GM23338 (cell line): ENCODE measurements at regions not wholly inside any gene's neighbourhood (a gene's known extent, or its start where the extent isn't known, plus 50 kb on each side); places are given as distances from the start of the nearest gene placed in this dataset.

ENCODE experiments used
- ATAC-seq: fragments of 200-7000 bp; cut with Tn5 transposase; 3 replicates; pipeline ENCODE4 v1.9.1; 2020
- DNase-seq: peaks from one replicate; pipeline ENCODE4 v3.0.0-alpha.2; 2015; ENCODE audit warnings: low spot score
- H2AFZ ChIP-seq: fragments of 200-600 bp; sonication (generic); 2 replicates; pipeline ENCODE4 v1.8.0; 2016; ENCODE audit warnings: antibody characterized with exemption, mild to moderate bottlenecking, moderate library complexity
- H3F3A ChIP-seq: fragments of 200-600 bp; sonication (generic); replicated peaks from 2 replicates; pipeline ENCODE4 v1.8.0; 2017; ENCODE audit warnings: antibody characterized with exemption, mixed run types, low read depth
- H3K27ac ChIP-seq: fragments of 200-600 bp; sonication (generic); 2 replicates; pipeline ENCODE4 v1.6.1; 2016; ENCODE audit warnings: low read depth
- H3K27me3 ChIP-seq: fragments of 200-600 bp; sonication (generic); 2 replicates; pipeline ENCODE4 v1.8.0; 2016; ENCODE audit warnings: mild to moderate bottlenecking, mixed run types, moderate library complexity; ENCODE audit not compliant: insufficient read depth
- H3K36me3 ChIP-seq: fragments of 200-600 bp; sonication (generic); 2 replicates; pipeline ENCODE4 v1.8.0; 2016; ENCODE audit warnings: mild to moderate bottlenecking; ENCODE audit not compliant: insufficient read depth
- H3K4me1 ChIP-seq: fragments of 200-600 bp; sonication (generic); 2 replicates; pipeline ENCODE4 v1.8.0; 2016; ENCODE audit warnings: mild to moderate bottlenecking, moderate library complexity; ENCODE audit not compliant: insufficient read depth
- H3K4me2 ChIP-seq: fragments of 200-600 bp; sonication (generic); 2 replicates; pipeline ENCODE4 v1.7.1; 2017; ENCODE audit warnings: mixed run types
- H3K4me3 ChIP-seq: fragments of 200-600 bp; sonication (generic); 2 replicates; pipeline ENCODE4 v1.6.1; 2016; ENCODE audit warnings: mixed run types
- H3K79me2 ChIP-seq: fragments of 200-600 bp; sonication (generic); replicated peaks from 2 replicates; pipeline ENCODE4 v1.8.0; 2017; ENCODE audit warnings: mild to moderate bottlenecking; ENCODE audit not compliant: insufficient read depth
- H3K9me2 ChIP-seq: fragments of 200-600 bp; sonication (generic); 2 replicates; pipeline ENCODE4 v1.8.0; 2017; ENCODE audit not compliant: insufficient read depth
- H4K20me1 ChIP-seq: fragments of 200-600 bp; sonication (generic); replicated peaks from 2 replicates; pipeline ENCODE4 v1.8.0; 2017; ENCODE audit warnings: mild to moderate bottlenecking; ENCODE audit not compliant: insufficient read depth
- H3K27ac Mint-ChIP-seq: 2 replicates; pipeline ENCODE4 v1.8.0; 2020; ENCODE audit warnings: inconsistent platforms, mild to moderate bottlenecking, moderate library complexity, mixed read lengths
- H3K27me3 Mint-ChIP-seq: 3 replicates; pipeline ENCODE4 v1.8.0; 2022; ENCODE audit warnings: low read depth, mild to moderate bottlenecking, moderate library complexity, mixed read lengths, inconsistent platforms; ENCODE audit not compliant: insufficient read depth, poor library complexity
- H3K36me3 Mint-ChIP-seq: 3 replicates; pipeline ENCODE4 v1.8.0; 2021; ENCODE audit warnings: low read depth, mild to moderate bottlenecking, inconsistent platforms, moderate library complexity, mixed read lengths
- H3K4me1 Mint-ChIP-seq: 3 replicates; pipeline ENCODE4 v1.8.0; 2020; ENCODE audit warnings: mild to moderate bottlenecking, inconsistent platforms, mixed read lengths
- H3K4me3 Mint-ChIP-seq: 3 replicates; pipeline ENCODE4 v1.8.0; 2021; ENCODE audit warnings: moderate library complexity, mild to moderate bottlenecking, inconsistent platforms, mixed read lengths
- H3K9me3 Mint-ChIP-seq: 3 replicates; pipeline ENCODE4 v1.8.0; 2020; ENCODE audit warnings: moderate library complexity, mild to moderate bottlenecking, inconsistent platforms, mixed read lengths
- CTCF ChIP-seq, 2 experiments: fragments of 200-600 bp in 1 of 2; sonication (generic) in 1 of 2; conservative IDR thresholded peaks; 2 replicates each; pipeline versions ENCODE4 v1.5.1 to v1.6.1; 2016 to 2017; ENCODE audit warnings: antibody characterized with exemption in 2 of 2, low read depth in 2 of 2, mild to moderate bottlenecking in 2 of 2, moderate library complexity in 1 of 2
- EZH2phosphoT487 ChIP-seq: fragments of 200-600 bp; sonication (generic); IDR thresholded peaks from one replicate; pipeline ENCODE4 v1.8.1; 2018; ENCODE audit warnings: antibody characterized with exemption; ENCODE audit not compliant: unreplicated experiment
- JUNB ChIP-seq: IDR thresholded peaks from one replicate; pipeline ENCODE4 v1.6.1; 2016; ENCODE audit warnings: antibody characterized with exemption; ENCODE audit not compliant: unreplicated experiment
- NANOG ChIP-seq: IDR thresholded peaks from 2 replicates; pipeline ENCODE4 v1.6.1; 2016; ENCODE audit warnings: antibody characterized with exemption, borderline replicate concordance
- POLR2AphosphoS5 ChIP-seq: IDR thresholded peaks from 2 replicates; pipeline ENCODE4 v1.6.1; 2016; ENCODE audit warnings: antibody characterized with exemption, low read depth
- REST ChIP-seq: IDR thresholded peaks from one replicate; pipeline ENCODE4 v1.6.1; 2018; ENCODE audit warnings: antibody characterized with exemption; ENCODE audit not compliant: unreplicated experiment
- STAT1 ChIP-seq: IDR thresholded peaks from one replicate; pipeline ENCODE4 v1.6.1; 2016; ENCODE audit warnings: antibody characterized with exemption; ENCODE audit not compliant: unreplicated experiment
- ZNF114 ChIP-seq: fragments of 250-450 bp; sonication (Bioruptor Pico); IDR thresholded peaks from 2 replicates; pipeline ENCODE4 v1.5.0; 2020; ENCODE audit warnings: mild to moderate bottlenecking, moderate library complexity
- ZNF331 ChIP-seq: fragments of 250-450 bp; sonication (Bioruptor Pico); IDR thresholded peaks from 2 replicates; pipeline ENCODE4 v1.5.0; 2020; ENCODE audit warnings: low read depth, mild to moderate bottlenecking, moderate library complexity

- no peak overlapping the region for H2AFZ ChIP-seq
- H3K9me3 Mint-ChIP-seq = no peaks in the 10 kb centered on the region
- no peaks in the 10 kb centered on the region for H3K36me3 ChIP-seq
- no peaks in the 10 kb centered on the region for H3K79me2 ChIP-seq
- no peaks in the 10 kb centered on the region for H3K4me1 ChIP-seq
- H3K27me3 Mint-ChIP-seq = no peaks in the 10 kb centered on the region
- H3K4me3 Mint-ChIP-seq = no peak overlapping the region
- ATAC-seq (no peak), DNase-seq (no peak)
- H3K9me2 ChIP-seq = peaks cover 9% of the 10 kb centered on the region; the same call in 1 of the 2 replicates
- H4K20me1 ChIP-seq = no peaks in the 10 kb centered on the region
- no peaks in the 10 kb centered on the region for H3K27me3 ChIP-seq
- no peaks in the 10 kb centered on the region for H3K36me3 Mint-ChIP-seq
- H3F3A ChIP-seq = no peaks in the 10 kb centered on the region
- no peak overlapping the region for H3K27ac Mint-ChIP-seq
- TF ChIP-seq EZH2phosphoT487 (no peak), POLR2AphosphoS5 (no peak), ZNF114 (CRISPR knock-in tag) (no peak), NANOG (no peak), REST (no peak), ZNF331 (CRISPR knock-in tag) (no peak)
- H3K4me1 Mint-ChIP-seq = no peaks in the 10 kb centered on the region; the same call in 2 of the 3 replicates
- H3K4me3 ChIP-seq = no peak overlapping the region
- no peak overlapping the region for H3K27ac ChIP-seq
- no peak overlapping the region for H3K4me2 ChIP-seq
Observed at GRCh38 chr9:79151791-79152190, 420.0 kb upstream of the TLE4 start.

GRCh38 chr9:79152306-79152705 is 419.5 kb upstream of the TLE4 start:
- no peaks in the 10 kb centered on the region for H3K27me3 ChIP-seq
- no peaks in the 10 kb centered on the region for H3F3A ChIP-seq
- no peak overlapping the region for H3K27ac ChIP-seq
- Mint-ChIP-seq H3K4me1 (no peaks in the 10 kb centered on the region; the same call in 2 of the 3 replicates), H3K36me3 (no peaks in the 10 kb centered on the region), H3K27me3 (no peaks in the 10 kb centered on the region), H3K4me3 (no peak overlapping the region), H3K9me3 (no peaks in the 10 kb centered on the region), H3K27ac (no peak overlapping the region)
- no peaks in the 10 kb centered on the region for H4K20me1 ChIP-seq
- no peak for DNase-seq
- no peaks in the 10 kb centered on the region for H3K4me1 ChIP-seq
- ATAC-seq = no peak
- 0 out of 2 replicates have a peak, but pooled peaks cover 4% of the 10 kb centered on the region for H3K9me2 ChIP-seq
- no peaks in the 10 kb centered on the region for H3K79me2 ChIP-seq
- no peak overlapping the region for H3K4me2 ChIP-seq
- H3K36me3 ChIP-seq = no peaks in the 10 kb centered on the region
- H3K4me3 ChIP-seq = no peak overlapping the region
- no peak overlapping the region for H2AFZ ChIP-seq
- TF ChIP-seq CTCF (conservative IDR thresholded peaks at IDR 0.05; ENCODE audit: low read depth in 2 of 2) = no peak
- TF ChIP-seq STAT1 = no peak
- TF ChIP-seq REST = no peak
- no peak for TF ChIP-seq NANOG
- TF ChIP-seq ZNF114 (CRISPR knock-in tag) = no peak
- TF ChIP-seq JUNB = no peak
